ENCODE measurements at regions not wholly inside any gene's neighbourhood (a gene's known extent, or its start where the extent isn't known, plus 50 kb on each side); places are given as distances from the start of the nearest gene placed in this dataset.

GRCh38 chr11:22467248-22467647, 129.1 kb downstream of the SLC17A6 start:
- Histone ChIP-seq H3K9ac (ENCODE audit: low read length in 3 of 3) (no peak overlapping the region), H3K27me3 (ENCODE audit: control insufficient read depth, insufficient read depth, low read length) (no peaks in the 10 kb centered on the region), H3K4me1 (ENCODE audit: control insufficient read depth in 2 of 3, insufficient read depth in 2 of 3, low read depth in 1 of 3, low read length in 3 of 3) (no peaks in the 10 kb centered on the region), H3K36me3 (ENCODE audit: control insufficient read depth in 2 of 3, insufficient read depth in 3 of 3, low read length in 3 of 3) (no peaks in the 10 kb centered on the region), H3K27ac (ENCODE audit: low read depth in 2 of 2, low read length in 2 of 2) (no peak overlapping the region), H3K4me3 (ENCODE audit: low read length in 3 of 3) (no peak overlapping the region), H3K9me3 (ENCODE audit: control insufficient read depth in 2 of 3, insufficient read depth in 1 of 3, low read length in 3 of 3) (no peaks in the 10 kb centered on the region)
- DNase-seq, result no peak
- intact Hi-C loops (cut with DNase I), result no loop called here
- no peak for FAIRE-seq
- TF ChIP-seq, protein P1, sequence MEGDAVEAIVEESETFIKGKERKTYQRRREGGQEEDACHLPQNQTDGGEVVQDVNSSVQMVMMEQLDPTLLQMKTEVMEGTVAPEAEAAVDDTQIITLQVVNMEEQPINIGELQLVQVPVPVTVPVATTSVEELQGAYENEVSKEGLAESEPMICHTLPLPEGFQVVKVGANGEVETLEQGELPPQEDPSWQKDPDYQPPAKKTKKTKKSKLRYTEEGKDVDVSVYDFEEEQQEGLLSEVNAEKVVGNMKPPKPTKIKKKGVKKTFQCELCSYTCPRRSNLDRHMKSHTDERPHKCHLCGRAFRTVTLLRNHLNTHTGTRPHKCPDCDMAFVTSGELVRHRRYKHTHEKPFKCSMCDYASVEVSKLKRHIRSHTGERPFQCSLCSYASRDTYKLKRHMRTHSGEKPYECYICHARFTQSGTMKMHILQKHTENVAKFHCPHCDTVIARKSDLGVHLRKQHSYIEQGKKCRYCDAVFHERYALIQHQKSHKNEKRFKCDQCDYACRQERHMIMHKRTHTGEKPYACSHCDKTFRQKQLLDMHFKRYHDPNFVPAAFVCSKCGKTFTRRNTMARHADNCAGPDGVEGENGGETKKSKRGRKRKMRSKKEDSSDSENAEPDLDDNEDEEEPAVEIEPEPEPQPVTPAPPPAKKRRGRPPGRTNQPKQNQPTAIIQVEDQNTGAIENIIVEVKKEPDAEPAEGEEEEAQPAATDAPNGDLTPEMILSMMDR (IDR thresholded peaks at IDR 0.05; ENCODE audit: borderline replicate concordance, extremely low read depth, insufficient read depth), result no peak

DNA sequence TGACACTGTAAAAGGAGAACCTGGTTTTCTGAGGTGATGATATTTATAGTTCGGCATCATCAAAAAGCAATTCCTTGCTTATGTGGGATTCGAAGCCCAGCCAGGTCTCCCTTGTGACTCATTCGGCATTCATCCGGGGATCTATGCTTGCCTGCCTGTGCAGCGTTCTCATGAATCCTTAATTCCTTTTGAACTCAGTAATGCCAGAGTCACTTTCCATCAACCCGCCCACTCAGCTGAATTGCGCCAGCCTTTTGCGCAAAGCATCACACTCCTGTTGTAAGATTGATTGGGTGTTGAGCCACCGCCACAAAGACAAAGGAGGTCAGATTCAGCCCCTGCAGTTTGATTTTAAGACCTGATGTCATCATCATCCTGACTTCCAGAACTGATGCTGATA, 128.6 kb downstream of the SLC17A6 start:
- Histone ChIP-seq H3K9ac (ENCODE audit: low read length in 3 of 3) (no peak overlapping the region), H3K4me1 (ENCODE audit: control insufficient read depth in 2 of 3, insufficient read depth in 2 of 3, low read depth in 1 of 3, low read length in 3 of 3) (no peaks in the 10 kb centered on the region), H3K9me3 (ENCODE audit: control insufficient read depth in 2 of 3, insufficient read depth in 1 of 3, low read length in 3 of 3) (no peaks in the 10 kb centered on the region), H3K4me3 (ENCODE audit: low read length in 3 of 3) (no peak overlapping the region), H3K27ac (ENCODE audit: low read depth in 2 of 2, low read length in 2 of 2) (no peak overlapping the region), H3K36me3 (ENCODE audit: control insufficient read depth in 2 of 3, insufficient read depth in 3 of 3, low read length in 3 of 3) (no peaks in the 10 kb centered on the region), H3K27me3 (ENCODE audit: control insufficient read depth, insufficient read depth, low read length) (no peaks in the 10 kb centered on the region)
- no peak for DNase-seq
- TF ChIP-seq, protein P1 (IDR thresholded peaks at IDR 0.05; ENCODE audit: borderline replicate concordance, extremely low read depth, insufficient read depth), result no peak
- intact Hi-C loops (cut with DNase I), result no loop called here
- FAIRE-seq, result no peak

DNA sequence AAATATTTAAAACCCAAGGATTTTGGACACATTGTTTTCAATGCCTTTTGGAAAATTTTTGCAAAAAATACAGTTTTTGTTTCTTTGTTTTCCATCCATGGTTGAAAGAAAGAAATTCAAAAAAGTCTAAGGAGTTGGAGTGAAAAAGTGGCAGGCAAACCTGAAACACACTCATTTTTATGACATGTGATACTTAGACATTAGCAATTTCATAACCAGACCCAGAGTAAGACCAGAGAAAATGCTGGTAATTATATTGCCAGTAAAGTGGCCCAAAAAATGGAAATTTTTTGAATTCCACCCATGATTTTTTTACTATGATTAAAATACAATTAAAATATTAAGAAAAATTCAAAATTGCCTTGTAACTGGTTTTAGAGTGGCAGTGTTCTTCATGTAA, 128.2 kb downstream of the SLC17A6 start:
- DNase-seq, result no peak
- Histone ChIP-seq H3K9ac (ENCODE audit: low read length in 3 of 3) (no peak overlapping the region), H3K4me3 (ENCODE audit: low read length in 3 of 3) (no peak overlapping the region), H3K27me3 (ENCODE audit: control insufficient read depth, insufficient read depth, low read length) (no peaks in the 10 kb centered on the region), H3K27ac (ENCODE audit: low read depth in 2 of 2, low read length in 2 of 2) (no peak overlapping the region), H3K9me3 (ENCODE audit: control insufficient read depth in 2 of 3, insufficient read depth in 1 of 3, low read length in 3 of 3) (no peaks in the 10 kb centered on the region), H3K4me1 (ENCODE audit: control insufficient read depth in 2 of 3, insufficient read depth in 2 of 3, low read depth in 1 of 3, low read length in 3 of 3) (no peaks in the 10 kb centered on the region), H3K36me3 (ENCODE audit: control insufficient read depth in 2 of 3, insufficient read depth in 3 of 3, low read length in 3 of 3) (no peaks in the 10 kb centered on the region)
- FAIRE-seq, result no peak
- TF ChIP-seq, protein P1 (IDR thresholded peaks at IDR 0.05; ENCODE audit: borderline replicate concordance, extremely low read depth, insufficient read depth), result no peak
- intact Hi-C loops (cut with DNase I), result no loop called here

- TF ChIP-seq, protein P1 (IDR thresholded peaks at IDR 0.05; ENCODE audit: borderline replicate concordance, extremely low read depth, insufficient read depth), result no peak
- DNase-seq, result no peak
- no peaks in the 10 kb centered on the region for H3K36me3 ChIP-seq (ENCODE audit: control insufficient read depth in 2 of 3, insufficient read depth in 3 of 3, low read length in 3 of 3)
- H3K27me3 ChIP-seq (ENCODE audit: control insufficient read depth, insufficient read depth, low read length), result no peaks in the 10 kb centered on the region
- intact Hi-C loops (cut with DNase I), result no loop called here
- H3K4me3 ChIP-seq (ENCODE audit: low read length in 3 of 3), result no peak overlapping the region
- no peak overlapping the region for H3K9ac ChIP-seq (ENCODE audit: low read length in 3 of 3)
- no peak for FAIRE-seq
- no peaks in the 10 kb centered on the region for H3K4me1 ChIP-seq (ENCODE audit: control insufficient read depth in 2 of 3, insufficient read depth in 2 of 3, low read depth in 1 of 3, low read length in 3 of 3)
- H3K27ac ChIP-seq (ENCODE audit: low read depth in 2 of 2, low read length in 2 of 2), result no peak overlapping the region
- H3K9me3 ChIP-seq (ENCODE audit: control insufficient read depth in 2 of 3, insufficient read depth in 1 of 3, low read length in 3 of 3), result no peaks in the 10 kb centered on the region
Observed at GRCh38 chr11:22465620-22466019, 127.4 kb downstream of the SLC17A6 start.

Data from kidney (tissue), 13 donors.